Caco-2 (cell line): ENCODE measurements at regions not wholly inside any gene's neighbourhood (a gene's known extent, or its start where the extent isn't known, plus 50 kb on each side); places are given as distances from the start of the nearest gene placed in this dataset. TPM values are rescaled to one million over a fixed set of nuclear protein-coding genes. Genes with fewer than 3 reads are reported as not detected.

Experiments used
- BruUV-seq: library from RNA; stranded (reverse); fragments of 400-500 nt; replicated peaks from 2 replicates; lab custom pipeline; 2021; lab: Mats Ljungman, UMichigan
- CTCF ChIA-PET: fragments of 300-600 bp; sonication (Branson Sonifier 250); formaldehyde crosslinking; loops from one replicate; lab custom pipeline; 2022; ENCODE audit warnings: antibody characterized with exemption; lab: Charles Lee
- POLR2A ChIA-PET: fragments of 300-600 bp; sonication (Branson Sonifier 250); formaldehyde crosslinking; loops from one replicate; lab custom pipeline; 2022; ENCODE audit warnings: antibody characterized with exemption; lab: Charles Lee
- DNase-seq, 2 experiments: peaks; one replicate each; pipeline versions ENCODE4 v3.0.0 to v3.0.0-alpha.2; 2020 to 2022
- H3K27me3 ChIP-seq: replicated peaks from 2 replicates; pipeline ENCODE4 v1.6.0; 2011; ENCODE audit warnings: low read length; ENCODE audit not compliant: control insufficient read depth, insufficient read depth
- H3K36me3 ChIP-seq: 2 replicates; pipeline ENCODE4 v1.5.1; 2011; ENCODE audit warnings: low read length; ENCODE audit not compliant: control insufficient read depth, insufficient read depth
- H3K4me1 ChIP-seq: fragments of 250-450 bp; sonication (Bioruptor Pico); 2 replicates; pipeline ENCODE4 v1.5.1; 2020; ENCODE audit warnings: mild to moderate bottlenecking
- H3K4me3 ChIP-seq: 2 replicates; pipeline ENCODE4 v1.5.1; 2011; ENCODE audit warnings: low read depth, mild to moderate bottlenecking, control low read depth, low read length
- H3K9me3 ChIP-seq: fragments of 250-450 bp; sonication (Bioruptor Pico); 2 replicates; pipeline ENCODE4 v1.5.1; 2020; ENCODE audit warnings: mild to moderate bottlenecking, moderate library complexity
- H3K27ac Mint-ChIP-seq: one replicate; pipeline ENCODE4 v1.8.0; 2022; ENCODE audit warnings: mixed read lengths; ENCODE audit not compliant: unreplicated experiment
- H3K27me3 Mint-ChIP-seq: one replicate; pipeline ENCODE4 v1.8.0; 2022; ENCODE audit warnings: mixed read lengths; ENCODE audit not compliant: insufficient read depth, unreplicated experiment
- H3K36me3 Mint-ChIP-seq: one replicate; pipeline ENCODE4 v1.8.0; 2022; ENCODE audit warnings: mild to moderate bottlenecking, mixed read lengths; ENCODE audit not compliant: insufficient read depth, unreplicated experiment
- H3K4me1 Mint-ChIP-seq: one replicate; pipeline ENCODE4 v1.8.0; 2022; ENCODE audit warnings: low read depth, mixed read lengths; ENCODE audit not compliant: unreplicated experiment
- H3K4me3 Mint-ChIP-seq: one replicate; pipeline ENCODE4 v1.8.0; 2022; ENCODE audit warnings: mild to moderate bottlenecking, moderate library complexity, mixed read lengths; ENCODE audit not compliant: unreplicated experiment
- H3K9me3 Mint-ChIP-seq: one replicate; pipeline ENCODE4 v1.8.0; 2022; ENCODE audit warnings: mixed read lengths; ENCODE audit not compliant: unreplicated experiment
- intact Hi-C: fragments of 100-400 bp; cut with micrococcal nuclease; formaldehyde crosslinking; loops from one replicate; pipeline ENCODE4 v1.10.0; 2022; ENCODE audit not compliant: unreplicated experiment
- microRNA-seq: library from miRNA; unstranded; fragments of <30 nt; microRNA quantifications from one replicate; pipeline ENCODE4 v1.2.0, GENCODE V29; 2022
- TF ChIP-seq, protein P1 (sequence below), 2 experiments: fragments of 200-600 bp in 1 of 2; IDR thresholded peaks; 1 replicate in 1 of 2; 2 replicates in 1 of 2; pipeline versions ENCODE4 v1.5.1 to v1.8.0; 2011 to 2022; ENCODE audit warnings: antibody characterized with exemption in 1 of 2, control low read depth in 1 of 2, inconsistent platforms in 1 of 2, low read depth in 1 of 2, low read length in 1 of 2, mild to moderate bottlenecking in 1 of 2, moderate library complexity in 1 of 2; ENCODE audit not compliant: insufficient read depth in 1 of 2, severe bottlenecking in 1 of 2, unreplicated experiment in 1 of 2

DNA sequence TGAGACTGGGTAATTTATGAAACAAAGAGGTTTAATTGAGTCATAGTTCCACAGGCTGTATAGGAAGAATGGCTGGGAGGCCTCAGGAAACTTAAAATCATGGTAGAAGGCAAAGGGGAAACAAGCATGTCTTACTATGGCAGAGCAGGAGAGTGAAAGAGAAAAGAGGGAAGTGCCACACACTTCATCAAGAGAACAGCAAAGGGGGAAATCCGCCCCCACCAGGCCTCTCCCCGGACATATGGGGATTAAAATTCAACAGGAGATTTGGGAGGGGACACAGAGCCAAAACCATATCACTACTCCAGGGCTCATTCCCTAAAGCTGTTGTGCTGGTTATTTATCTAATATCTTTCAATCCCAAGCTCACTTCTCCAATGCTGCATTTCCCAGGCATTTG lies 50.2 kb upstream of the NR3C1 start:
- intact Hi-C loops: no loop called here
- Mint-ChIP-seq H3K9me3 (peaks cover 10% of the 10 kb centered on the region), H3K27me3 (no peaks in the 10 kb centered on the region), H3K36me3 (no peaks in the 10 kb centered on the region), H3K4me1 (no peaks in the 10 kb centered on the region), H3K27ac (no peak overlapping the region), H3K4me3 (no peak overlapping the region)
- no peaks in the 10 kb centered on the region for H3K4me1 ChIP-seq
- no TSS peak for BruUV-seq
- no peaks in the 10 kb centered on the region for H3K27me3 ChIP-seq
- H3K36me3 ChIP-seq: no peaks in the 10 kb centered on the region
- POLR2A ChIA-PET: no interaction called here
- no peaks in the 10 kb centered on the region; the same call in none of the 2 replicates for H3K9me3 ChIP-seq
- no peak overlapping the region for H3K4me3 ChIP-seq
- CTCF ChIA-PET: no interaction called here
- DNase-seq: no peak
- TF ChIP-seq, protein P1, sequence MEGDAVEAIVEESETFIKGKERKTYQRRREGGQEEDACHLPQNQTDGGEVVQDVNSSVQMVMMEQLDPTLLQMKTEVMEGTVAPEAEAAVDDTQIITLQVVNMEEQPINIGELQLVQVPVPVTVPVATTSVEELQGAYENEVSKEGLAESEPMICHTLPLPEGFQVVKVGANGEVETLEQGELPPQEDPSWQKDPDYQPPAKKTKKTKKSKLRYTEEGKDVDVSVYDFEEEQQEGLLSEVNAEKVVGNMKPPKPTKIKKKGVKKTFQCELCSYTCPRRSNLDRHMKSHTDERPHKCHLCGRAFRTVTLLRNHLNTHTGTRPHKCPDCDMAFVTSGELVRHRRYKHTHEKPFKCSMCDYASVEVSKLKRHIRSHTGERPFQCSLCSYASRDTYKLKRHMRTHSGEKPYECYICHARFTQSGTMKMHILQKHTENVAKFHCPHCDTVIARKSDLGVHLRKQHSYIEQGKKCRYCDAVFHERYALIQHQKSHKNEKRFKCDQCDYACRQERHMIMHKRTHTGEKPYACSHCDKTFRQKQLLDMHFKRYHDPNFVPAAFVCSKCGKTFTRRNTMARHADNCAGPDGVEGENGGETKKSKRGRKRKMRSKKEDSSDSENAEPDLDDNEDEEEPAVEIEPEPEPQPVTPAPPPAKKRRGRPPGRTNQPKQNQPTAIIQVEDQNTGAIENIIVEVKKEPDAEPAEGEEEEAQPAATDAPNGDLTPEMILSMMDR (IDR thresholded peaks at IDR 0.05; ENCODE audit: insufficient read depth in 1 of 2, low read depth in 1 of 2, low read length in 1 of 2, severe bottlenecking in 1 of 2, unreplicated experiment in 1 of 2): no peak

Small RNAs in the stretch of these regions (microRNA-seq; reads per million reads assigned to microRNA genes)
- not detected for gene MIR5197
